ENCODE measurements at regions not wholly inside any gene's neighbourhood (a gene's known extent, or its start where the extent isn't known, plus 50 kb on each side); places are given as distances from the start of the nearest gene placed in this dataset.

- Histone ChIP-seq H3K9me3 (no peaks in the 10 kb centered on the region), H3K27me3 (replicated peaks; ENCODE audit: insufficient read depth) (no peaks in the 10 kb centered on the region), H3K4me3 (no peak overlapping the region), H3K36me3 (no peaks in the 10 kb centered on the region), H3K4me1 (ENCODE audit: control insufficient read depth in 1 of 2, low read depth in 2 of 2) (no peaks in the 10 kb centered on the region), H3K27ac (no peak overlapping the region)
- ATAC-seq (ENCODE audit: insufficient number of reproducible peaks, low FRiP score, low read depth) = no peak
- no peak for TF ChIP-seq CTCF (IDR thresholded peaks at IDR 0.05)
- DNase-seq (ENCODE audit: low spot score) = no peak
Observed at GRCh38 chr9:105046907-105047741, 119.2 kb upstream of the ABCA1 start.

- H3K27ac ChIP-seq = no peak overlapping the region
- no peaks in the 10 kb centered on the region for H3K4me1 ChIP-seq (ENCODE audit: control insufficient read depth in 1 of 2, low read depth in 2 of 2)
- no peaks in the 10 kb centered on the region for H3K27me3 ChIP-seq (replicated peaks; ENCODE audit: insufficient read depth)
- ATAC-seq (ENCODE audit: insufficient number of reproducible peaks, low FRiP score, low read depth) (no peak), DNase-seq (ENCODE audit: low spot score) (no peak)
- no peak for TF ChIP-seq CTCF (IDR thresholded peaks at IDR 0.05)
- no peaks in the 10 kb centered on the region for H3K9me3 ChIP-seq
- H3K36me3 ChIP-seq = no peaks in the 10 kb centered on the region
- no peak overlapping the region for H3K4me3 ChIP-seq
Observed at GRCh38 chr9:105047742-105048041, 119.7 kb upstream of the ABCA1 start.

- TF ChIP-seq CTCF (IDR thresholded peaks at IDR 0.05) = no peak
- no peaks in the 10 kb centered on the region for H3K4me1 ChIP-seq (ENCODE audit: control insufficient read depth in 1 of 2, low read depth in 2 of 2)
- no peak overlapping the region for H3K27ac ChIP-seq
- ATAC-seq (ENCODE audit: insufficient number of reproducible peaks, low FRiP score, low read depth) = no peak
- no peaks in the 10 kb centered on the region for H3K27me3 ChIP-seq (replicated peaks; ENCODE audit: insufficient read depth)
- no peaks in the 10 kb centered on the region for H3K9me3 ChIP-seq
- H3K36me3 ChIP-seq = no peaks in the 10 kb centered on the region
- no peak overlapping the region for H3K4me3 ChIP-seq
- DNase-seq (ENCODE audit: low spot score) = no peak
Observed at GRCh38 chr9:105048331-105048730, 120.4 kb upstream of the ABCA1 start.

- Histone ChIP-seq H3K4me3 (no peak overlapping the region), H3K36me3 (no peaks in the 10 kb centered on the region), H3K27ac (no peak overlapping the region), H3K4me1 (ENCODE audit: control insufficient read depth in 1 of 2, low read depth in 2 of 2) (peaks cover 0 to 4% of the 10 kb centered on the region in 2 donors), H3K9me3 (no peaks in the 10 kb centered on the region), H3K27me3 (replicated peaks; ENCODE audit: insufficient read depth) (no peaks in the 10 kb centered on the region)
- DNase-seq (ENCODE audit: low spot score) (no peak), ATAC-seq (ENCODE audit: insufficient number of reproducible peaks, low FRiP score, low read depth) (no peak)
- no peak for TF ChIP-seq CTCF (IDR thresholded peaks at IDR 0.05)
Observed at GRCh38 chr9:105050296-105050695, 122.3 kb upstream of the ABCA1 start.

GRCh38 chr9:105051897-105052296, 123.9 kb upstream of the ABCA1 start:
- no peak overlapping the region for H3K4me3 ChIP-seq
- no peak overlapping the region for H3K27ac ChIP-seq
- no peaks in the 10 kb centered on the region for H3K36me3 ChIP-seq
- DNase-seq (ENCODE audit: low spot score) (no peak), ATAC-seq (ENCODE audit: insufficient number of reproducible peaks, low FRiP score, low read depth) (no peak)
- no peaks in the 10 kb centered on the region for H3K27me3 ChIP-seq (replicated peaks; ENCODE audit: insufficient read depth)
- H3K9me3 ChIP-seq = no peaks in the 10 kb centered on the region
- no peak for TF ChIP-seq CTCF (IDR thresholded peaks at IDR 0.05)
- H3K4me1 ChIP-seq (ENCODE audit: control insufficient read depth in 1 of 2, low read depth in 2 of 2) = peaks cover 0 to 4% of the 10 kb centered on the region in 2 donors
